IMR-90 (cell line): ENCODE measurements at regions not wholly inside any gene's neighbourhood (a gene's known extent, or its start where the extent isn't known, plus 50 kb on each side); places are given as distances from the start of the nearest gene placed in this dataset.

Experiments
- ATAC-seq: fragments of 200-7000 bp; cut with Tn5 transposase; 2 replicates; pipeline ENCODE4 v1.9.1; 2020; ENCODE audit warnings: low read depth, mild to moderate bottlenecking, moderate library complexity
- BruUV-seq: library from RNA; stranded (reverse); fragments of 400-500 nt; replicated peaks from 2 replicates; lab custom pipeline; 2021; lab: Mats Ljungman, UMichigan
- CTCF ChIA-PET: fragments of 300-600 bp; formaldehyde crosslinking; extraction: SDS; loops from one replicate; lab custom pipeline; 2021; ENCODE audit warnings: antibody characterized with exemption; lab: Yijun Ruan, JAX
- POLR2A ChIA-PET: fragments of 300-600 bp; sonication (Branson Sonifier 250); formaldehyde crosslinking; loops from one replicate; lab custom pipeline; 2022; ENCODE audit warnings: antibody characterized with exemption; ENCODE audit not compliant: unreplicated experiment; lab: Charles Lee
- DNase-seq: peaks from one replicate; pipeline ENCODE4 v3.0.0; 2013
- H2AFZ ChIP-seq: replicated peaks from 2 replicates; pipeline ENCODE3; 2013; ENCODE audit warnings: low read length, mild to moderate bottlenecking; ENCODE audit not compliant: poor library complexity
- H2AK5ac ChIP-seq: 2 replicates; pipeline ENCODE4 v1.6.1; 2013; ENCODE audit warnings: low read depth, low read length, inconsistent platforms
- H2AK9ac ChIP-seq: replicated peaks from 2 replicates; pipeline ENCODE3; 2013; ENCODE audit warnings: mild to moderate bottlenecking, low read depth, low read length, moderate library complexity; ENCODE audit not compliant: poor library complexity
- H2BK120ac ChIP-seq: 2 replicates; pipeline ENCODE4 v1.6.1; 2013; ENCODE audit warnings: low read depth, low read length, inconsistent platforms
- H2BK15ac ChIP-seq: 3 replicates; pipeline ENCODE4 v1.6.1; 2013; ENCODE audit warnings: low read depth, low read length, inconsistent platforms
- H2BK20ac ChIP-seq: 2 replicates; pipeline ENCODE4 v1.6.1; 2013; ENCODE audit warnings: low read depth, mild to moderate bottlenecking, inconsistent platforms, low read length, moderate library complexity
- H2BK5ac ChIP-seq: 2 replicates; pipeline ENCODE4 v1.6.1; 2013; ENCODE audit warnings: mild to moderate bottlenecking, low read depth, low read length, inconsistent platforms; ENCODE audit not compliant: poor library complexity, severe bottlenecking
- H3K14ac ChIP-seq: replicated peaks from 2 replicates; pipeline ENCODE4 v1.6.1; 2013; ENCODE audit warnings: low read depth, low read length, inconsistent platforms
- H3K18ac ChIP-seq: 2 replicates; pipeline ENCODE4 v1.6.1; 2013; ENCODE audit warnings: low read depth, low read length, control low read depth
- H3K23ac ChIP-seq: 2 replicates; pipeline ENCODE4 v1.6.1; 2013; ENCODE audit warnings: low read depth, low read length, inconsistent platforms
- H3K27ac ChIP-seq: 2 replicates; pipeline ENCODE4 v1.5.1; 2013; ENCODE audit warnings: mild to moderate bottlenecking, control low read depth, low read length; ENCODE audit not compliant: insufficient read depth
- H3K27me3 ChIP-seq: 2 replicates; pipeline ENCODE4 v1.6.1; 2013; ENCODE audit warnings: low read length; ENCODE audit not compliant: control insufficient read depth, insufficient read depth
- H3K36me3 ChIP-seq: 2 replicates; pipeline ENCODE4 v1.6.1; 2013; ENCODE audit warnings: low read length, mixed read lengths; ENCODE audit not compliant: control insufficient read depth, insufficient read depth
- H3K4ac ChIP-seq: 2 replicates; pipeline ENCODE4 v1.6.1; 2013; ENCODE audit warnings: low read depth, low read length, inconsistent platforms
- H3K4me1 ChIP-seq: 2 replicates; pipeline ENCODE4 v1.6.1; 2013; ENCODE audit warnings: low read length, mixed read lengths; ENCODE audit not compliant: control insufficient read depth, insufficient read depth
- H3K4me2 ChIP-seq: 2 replicates; pipeline ENCODE4 v1.6.1; 2013; ENCODE audit warnings: low read depth, mild to moderate bottlenecking, control low read depth, low read length, moderate library complexity
- H3K4me3 ChIP-seq: 2 replicates; pipeline ENCODE4 v1.5.1; 2013; ENCODE audit warnings: low read depth, mild to moderate bottlenecking, control low read depth, low read length, moderate library complexity; ENCODE audit not compliant: insufficient read depth
- H3K56ac ChIP-seq: 2 replicates; pipeline ENCODE4 v1.6.1; 2013; ENCODE audit warnings: low read length, inconsistent platforms; ENCODE audit not compliant: insufficient read depth; ENCODE audit errors: extremely low read depth
- H3K79me1 ChIP-seq, 2 experiments: 2 replicates each; pipeline ENCODE4 v1.6.1; 2013; ENCODE audit warnings: low read length in 2 of 2, inconsistent platforms in 1 of 2, low read depth in 1 of 2
- H3K9ac ChIP-seq: 2 replicates; pipeline ENCODE4 v1.6.1; 2013; ENCODE audit warnings: low read depth, low read length, control low read depth
- H3K9me1 ChIP-seq: 2 replicates; pipeline ENCODE4 v1.6.1; 2013; ENCODE audit warnings: low read length, inconsistent platforms; ENCODE audit not compliant: insufficient read depth
- H3K9me3 ChIP-seq: 2 replicates; pipeline ENCODE4 v1.6.1; 2013; ENCODE audit warnings: low read length; ENCODE audit not compliant: control insufficient read depth, insufficient read depth
- H4K20me1 ChIP-seq: 2 replicates; pipeline ENCODE4 v1.6.1; 2013; ENCODE audit warnings: low read length, inconsistent platforms; ENCODE audit not compliant: insufficient read depth
- H4K5ac ChIP-seq: 2 replicates; pipeline ENCODE4 v1.6.1; 2013; ENCODE audit warnings: mild to moderate bottlenecking, low read depth, low read length, control low read depth
- H4K8ac ChIP-seq, 2 experiments: 2 replicates each; pipeline ENCODE4 v1.6.1; 2013; ENCODE audit warnings: low read depth in 2 of 2, low read length in 2 of 2, control low read depth in 1 of 2, inconsistent platforms in 1 of 2
- H4K91ac ChIP-seq: 2 replicates; pipeline ENCODE4 v1.6.1; 2013; ENCODE audit warnings: low read depth, low read length, inconsistent platforms; ENCODE audit not compliant: insufficient read depth
- BHLHE40 ChIP-seq: fragments of 150-350 bp; IDR thresholded peaks from 2 replicates; pipeline ENCODE4 v1.6.1; 2016; ENCODE audit warnings: mild to moderate bottlenecking, low read depth, low read length
- CHD1 ChIP-seq: IDR thresholded peaks from 2 replicates; pipeline ENCODE4 v1.6.1; 2012; ENCODE audit warnings: low read depth, low read length, improper control_type of control experiment
- CTCF ChIP-seq: conservative IDR thresholded peaks from 2 replicates; pipeline ENCODE4 v1.5.1; 2012; ENCODE audit warnings: mild to moderate bottlenecking, low read depth, low read length, improper control_type of control experiment
- ELK1 ChIP-seq: fragments of 150-350 bp; IDR thresholded peaks from 2 replicates; pipeline ENCODE4 v1.6.1; 2016; ENCODE audit warnings: low read depth, mild to moderate bottlenecking, low read length, moderate library complexity, borderline replicate concordance
- FOS ChIP-seq: fragments of 150-350 bp; IDR thresholded peaks from 2 replicates; pipeline ENCODE4 v1.6.1; 2016; ENCODE audit warnings: low read depth, low read length
- MAFK ChIP-seq: IDR thresholded peaks from 2 replicates; pipeline ENCODE4 v1.6.1; 2012; ENCODE audit warnings: low read depth, low read length, improper control_type of control experiment
- MAZ ChIP-seq: IDR thresholded peaks from 2 replicates; pipeline ENCODE4 v1.6.1; 2012; ENCODE audit warnings: low read depth, mild to moderate bottlenecking, low read length, improper control_type of control experiment, moderate library complexity, borderline replicate concordance
- MXI1 ChIP-seq: IDR thresholded peaks from 2 replicates; pipeline ENCODE4 v1.6.1; 2012; ENCODE audit warnings: low read depth, mild to moderate bottlenecking, low read length, moderate library complexity, borderline replicate concordance
- NFE2L2 ChIP-seq: fragments of 150-350 bp; IDR thresholded peaks from 2 replicates; pipeline ENCODE4 v1.6.1; 2016; ENCODE audit warnings: low read depth, mild to moderate bottlenecking, low read length
- POLR2A ChIP-seq: IDR thresholded peaks from 2 replicates; pipeline ENCODE4 v1.6.1; 2012; ENCODE audit warnings: mild to moderate bottlenecking, low read depth, low read length
- RAD21 ChIP-seq: IDR thresholded peaks from 2 replicates; pipeline ENCODE4 v1.6.1; 2012; ENCODE audit warnings: low read length, improper control_type of control experiment
- RCOR1 ChIP-seq: IDR thresholded peaks from 2 replicates; pipeline ENCODE4 v1.6.1; 2012; ENCODE audit warnings: mild to moderate bottlenecking, low read length, improper control_type of control experiment; ENCODE audit not compliant: insufficient replicate concordance
- RFX5 ChIP-seq: IDR thresholded peaks from 2 replicates; pipeline ENCODE4 v1.8.0; 2012; ENCODE audit warnings: low read depth, mild to moderate bottlenecking, low read length, moderate library complexity
- USF2 ChIP-seq: fragments of 150-350 bp; IDR thresholded peaks from 2 replicates; pipeline ENCODE4 v1.6.1; 2017; ENCODE audit warnings: mild to moderate bottlenecking, antibody characterized with exemption, low read length, low read depth
- WGBS, 2 experiments: methylation state at CpG; one replicate each; pipeline versions ENCODE4 v1.1.5 to v1.1.7; 2013; ENCODE audit warnings: missing lambda C conversion rate in 2 of 2; ENCODE audit not compliant: insufficient read length in 1 of 2; ENCODE audit errors: extremely low coverage in 2 of 2; 5-methylcytosine and 5-hydroxymethylcytosine counted together
- dilution Hi-C: fragments of 300-500 bp; cut with HindIII; formaldehyde crosslinking; loops from one replicate; pipeline ENCODE4 v1.14.3; 2018; ENCODE audit warnings: low sequenced_read_pairs; ENCODE audit not compliant: unreplicated experiment
- in situ Hi-C: fragments of 300-500 bp; cut with MboI; formaldehyde crosslinking; loops from 3 replicates; pipeline ENCODE4 v1.14.3; 2019; ENCODE audit warnings: low sequenced_read_pairs, inconsistent platforms, mixed read lengths
- intact Hi-C: fragments of 100-400 bp; cut with micrococcal nuclease; formaldehyde crosslinking; loops from 2 replicates; pipeline ENCODE4 v1.10.0; 2022

GRCh38 chr1:59139396-59139795 is 157.5 kb upstream of the FGGY start:
- intact Hi-C loops: no loop called here
- H3K4me1 ChIP-seq: peaks cover 12% of the 10 kb centered on the region
- no peak overlapping the region for H4K5ac ChIP-seq
- H2BK15ac ChIP-seq: peak overlapping the region; percentile 55; the same call in 1 of the 3 replicates
- H3K27me3 ChIP-seq: no peaks in the 10 kb centered on the region
- in situ Hi-C loops: no loop called here
- H3K18ac ChIP-seq: 0 out of 2 replicates have a peak overlapping the region, but pooled peaks have one; percentile 0
- no peaks in the 10 kb centered on the region for H3K79me1 ChIP-seq
- H3K14ac ChIP-seq: peak overlapping the region; percentile 65
- H4K91ac ChIP-seq: peak overlapping the region; percentile 76
- H3K4me3 ChIP-seq: no peak overlapping the region
- no peaks in the 10 kb centered on the region for H4K20me1 ChIP-seq
- no peak for DNase-seq
- no peak overlapping the region for H2BK5ac ChIP-seq
- no peak for ATAC-seq
- no peak for TF ChIP-seq MAZ
- TF ChIP-seq MXI1: no peak
- no peak for TF ChIP-seq POLR2A
- TF ChIP-seq FOS: no peak
- no peak for TF ChIP-seq RFX5
- no peak for TF ChIP-seq NFE2L2
- TF ChIP-seq RCOR1: no peak
- TF ChIP-seq CTCF: no peak
- TF ChIP-seq MAFK: no peak
- no peak for TF ChIP-seq BHLHE40
- no peak for TF ChIP-seq CHD1
- TF ChIP-seq ELK1: no peak
- no peak for TF ChIP-seq USF2
- no peak for TF ChIP-seq RAD21
- BruUV-seq: no TSS peak
- H3K4ac ChIP-seq: peak overlapping the region; percentile 44
- no peak overlapping the region for H3K9ac ChIP-seq
- POLR2A ChIA-PET: no interaction called here
- no peaks in the 10 kb centered on the region for H3K36me3 ChIP-seq
- H2BK120ac ChIP-seq: peak overlapping the region; percentile 72
- H3K9me3 ChIP-seq: no peaks in the 10 kb centered on the region
- H3K27ac ChIP-seq: no peak overlapping the region
- H2AFZ ChIP-seq: peak overlapping the region; percentile 69
- H3K4me2 ChIP-seq: no peak overlapping the region
- H2AK5ac ChIP-seq: peak overlapping the region; percentile 82
- WGBS, 2 experiments: no CpG with 5 or more reads among the region's 2 CpGs
- H3K56ac ChIP-seq: no peak overlapping the region
- peaks cover 8% of the 10 kb centered on the region for H3K9me1 ChIP-seq
- dilution Hi-C loops: no loop called here
- H4K8ac ChIP-seq: peak overlapping the region in 1 of 2 experiments; percentile 9; a peak in 1 of 4 replicates
- CTCF ChIA-PET: no interaction called here
- H2BK20ac ChIP-seq: peak overlapping the region; percentile 48; the same call in 1 of the 2 replicates
- H3K23ac ChIP-seq: no peak overlapping the region
- peak overlapping the region; percentile 60 for H2AK9ac ChIP-seq
